K562 (cell line): ENCODE measurements at regions not wholly inside any gene's neighbourhood (a gene's known extent, or its start where the extent isn't known, plus 50 kb on each side); places are given as distances from the start of the nearest gene placed in this dataset.

ENCODE experiments used
- ATAC-seq: fragments of 200-7000 bp; cut with Tn5 transposase; 3 replicates; pipeline ENCODE4 v1.9.1; 2020; ENCODE audit warnings: moderate library complexity
- BruUV-seq: library from RNA; stranded (reverse); fragments of 400-500 nt; replicated peaks from 2 replicates; lab custom pipeline; 2021; lab: Mats Ljungman, UMichigan
- CTCF ChIA-PET: fragments of 300-600 bp; formaldehyde crosslinking; extraction: SDS; loops from one replicate; lab custom pipeline; 2021; ENCODE audit warnings: low intra/inter-chr PET ratio; lab: Yijun Ruan, JAX
- POLR2A ChIA-PET: fragments of 300-600, 350-650 bp; sonication (Branson Sonifier 250); formaldehyde crosslinking; extraction: SDS; loops from one replicate; lab custom pipeline; 2021; ENCODE audit warnings: antibody characterized with exemption, inconsistent platforms; lab: Yijun Ruan, JAX
- DNase-seq, 4 experiments: peaks; one replicate each; pipeline versions ENCODE4 v3.0.0 to v3.0.0-alpha.2; 2011 to 2018; ENCODE audit warnings: low spot score in 3 of 4, mixed read lengths in 3 of 4; ENCODE audit errors: extremely low read depth in 1 of 4
- FAIRE-seq: peaks from 2 replicates; lab custom pipeline; 2011; peaks lifted over from hg19 to GRCh38; lab: Jason Lieb, UNC
- H2AFZ ChIP-seq: 2 replicates; pipeline ENCODE4 v1.6.0; 2011; ENCODE audit warnings: low read depth, low read length, control low read depth, inconsistent platforms
- H3K27ac ChIP-seq: fragments of 200-600 bp; 3 replicates; pipeline ENCODE4 v1.8.0; 2011; ENCODE audit warnings: low read depth, mild to moderate bottlenecking, control low read depth, inconsistent platforms, low read length, moderate library complexity, mixed read lengths; ENCODE audit errors: extremely low read depth
- H3K27me3 ChIP-seq, 2 experiments: fragments of 300-600 bp in 1 of 2; 2 replicates in 1 of 2; 3 replicates in 1 of 2; pipeline versions ENCODE4 v1.6.0 to v1.8.0; 2011; ENCODE audit warnings: inconsistent platforms in 2 of 2, low read length in 2 of 2, mild to moderate bottlenecking in 1 of 2, mixed read lengths in 1 of 2, moderate library complexity in 1 of 2; ENCODE audit not compliant: control insufficient read depth in 2 of 2, insufficient read depth in 2 of 2
- H3K36me3 ChIP-seq: fragments of 300-600 bp; 3 replicates; pipeline ENCODE4 v1.8.0; 2011; ENCODE audit warnings: mild to moderate bottlenecking, low read length, inconsistent platforms; ENCODE audit not compliant: control insufficient read depth, insufficient read depth
- H3K4me1 ChIP-seq, 2 experiments: fragments of 200-600 bp in 1 of 2; replicated peaks in 1 of 2; 2 replicates in 1 of 2; 3 replicates in 1 of 2; pipeline versions ENCODE4 v1.5.1 to v1.8.0; 2011; ENCODE audit warnings: inconsistent platforms in 2 of 2, low read length in 2 of 2, mild to moderate bottlenecking in 1 of 2, mixed read lengths in 1 of 2, moderate library complexity in 1 of 2; ENCODE audit not compliant: control insufficient read depth in 2 of 2, insufficient read depth in 2 of 2
- H3K4me2 ChIP-seq: 2 replicates; pipeline ENCODE4 v1.6.1; 2011; ENCODE audit warnings: low read length, control low read depth, inconsistent platforms, mixed read lengths; ENCODE audit not compliant: insufficient read depth
- H3K4me3 ChIP-seq: fragments of 200-600 bp; sonication (generic), shearing (Covaris generic); 2 replicates; pipeline ENCODE4 v1.5.1; 2016; ENCODE audit warnings: control low read depth, inconsistent platforms
- H3K79me2 ChIP-seq: fragments of 200-600 bp; 3 replicates; pipeline ENCODE4 v1.8.0; 2011; ENCODE audit warnings: low read length, inconsistent platforms; ENCODE audit not compliant: control insufficient read depth, insufficient read depth
- H3K9ac ChIP-seq, 2 experiments: 2 replicates each; pipeline versions ENCODE4 v1.6.0 to v1.6.1; 2011; ENCODE audit warnings: low read depth in 2 of 2, low read length in 2 of 2, control low read depth in 1 of 2, inconsistent platforms in 1 of 2, mild to moderate bottlenecking in 1 of 2, mixed read lengths in 1 of 2; ENCODE audit not compliant: insufficient read depth in 1 of 2
- H3K9me1 ChIP-seq: one replicate; pipeline ENCODE4 v1.6.0; 2011; ENCODE audit warnings: inconsistent platforms, mild to moderate bottlenecking, low read length, moderate library complexity; ENCODE audit not compliant: control insufficient read depth, insufficient read depth
- H3K9me3 ChIP-seq: replicated peaks from 2 replicates; pipeline ENCODE4 v1.5.1; 2011; ENCODE audit warnings: low read depth, low read length, inconsistent platforms; ENCODE audit not compliant: control insufficient read depth, insufficient read depth
- H4K20me1 ChIP-seq: replicated peaks from 2 replicates; pipeline ENCODE4 v1.6.1; 2011; ENCODE audit warnings: low read length, inconsistent platforms, mixed read lengths; ENCODE audit not compliant: control insufficient read depth, insufficient read depth
- ARID2 ChIP-seq: fragments of 450-650 bp; IDR thresholded peaks from 2 replicates; pipeline ENCODE4 v1.6.1; 2017; ENCODE audit warnings: antibody characterized with exemption, mild to moderate bottlenecking
- BRCA1 ChIP-seq, 2 experiments: fragments of 450-650 bp in 1 of 2; sonication (generic) in 1 of 2; formaldehyde crosslinking in 1 of 2; IDR thresholded peaks; 2 replicates each; pipeline versions ENCODE4 v1.5.0 to v1.6.1; 2017 to 2020; ENCODE audit warnings: mild to moderate bottlenecking in 1 of 2, missing genetic modification reagents in 1 of 2
- ELK3 ChIP-seq: fragments of 450-650 bp; formaldehyde crosslinking; IDR thresholded peaks from 2 replicates; pipeline ENCODE4 v1.4.0; 2020; ENCODE audit warnings: mild to moderate bottlenecking
- PHB2 ChIP-seq: fragments of 450-650 bp; IDR thresholded peaks from 2 replicates; pipeline ENCODE4 v1.6.1; 2017; ENCODE audit warnings: low read depth
- RBM17 ChIP-seq: fragments of 200-400 bp; formaldehyde crosslinking; IDR thresholded peaks from 2 replicates; pipeline ENCODE4 v1.6.1; 2017; ENCODE audit warnings: low read depth, mild to moderate bottlenecking, low read length, borderline replicate concordance
- SMAD2 ChIP-seq: fragments of 150-350 bp; IDR thresholded peaks from 2 replicates; pipeline ENCODE4 v1.6.1; 2014; ENCODE audit warnings: low read depth, mild to moderate bottlenecking, low read length
- SP2 ChIP-seq: IDR thresholded peaks from 2 replicates; pipeline ENCODE4 v1.6.1; 2011; ENCODE audit warnings: mild to moderate bottlenecking, low read depth, low read length, moderate library complexity; ENCODE audit not compliant: poor library complexity, severe bottlenecking; ENCODE audit errors: extremely low read depth
- ZBTB49 ChIP-seq: sonication (generic); formaldehyde crosslinking; IDR thresholded peaks from 2 replicates; pipeline ENCODE4 v1.8.0; 2022; ENCODE audit warnings: missing genetic modification reagents, mild to moderate bottlenecking, borderline replicate concordance
- ZNF318 ChIP-seq, 2 experiments: fragments of 450-650 bp; IDR thresholded peaks; 2 replicates each; pipeline ENCODE4 v1.6.1; 2016; ENCODE audit warnings: mild to moderate bottlenecking in 2 of 2, borderline replicate concordance in 1 of 2, low read depth in 1 of 2, moderate library complexity in 1 of 2
- WGBS: fragments of 100-300 bp; shearing (Covaris generic); methylation state at CpG from one replicate; pipeline ENCODE4 v1.1.6; 2016; ENCODE audit warnings: low coverage, mixed read lengths; ENCODE audit not compliant: insufficient coverage; ENCODE audit errors: missing lambda C conversion rate; 5-methylcytosine and 5-hydroxymethylcytosine counted together
- in situ Hi-C: fragments of 300-500 bp; cut with MboI; formaldehyde crosslinking; loops from 4 replicates; pipeline ENCODE4 v1.15.0; 2018; ENCODE audit warnings: inconsistent platforms, mixed read lengths
- intact Hi-C: fragments of 100-400 bp; cut with micrococcal nuclease; formaldehyde crosslinking; loops from 2 replicates; pipeline ENCODE4 v1.14.2; 2022

GRCh38 chr3:38994251-38994650 is 57.5 kb downstream of the SCN11A start:
- no peaks in the 10 kb centered on the region for H3K79me2 ChIP-seq
- H3K9ac ChIP-seq = no peak overlapping the region; a peak in 1 of 4 replicates
- 0% methylated on average over 3 of the region's 3 CpGs for WGBS
- ATAC-seq = no peak
- no peaks in the 10 kb centered on the region; a peak in 1 of 5 replicates for H3K4me1 ChIP-seq
- DNase-seq = no peak
- no peaks in the 10 kb centered on the region for H3K9me3 ChIP-seq
- no peak overlapping the region for H2AFZ ChIP-seq
- H4K20me1 ChIP-seq = no peaks in the 10 kb centered on the region
- intact Hi-C loops (no loop called here), in situ Hi-C loops (no loop called here)
- H3K4me3 ChIP-seq = no peak overlapping the region
- no peak overlapping the region for H3K4me2 ChIP-seq
- POLR2A ChIA-PET = interaction anchor here (0.6 to 1.0 kb wide), 5 partner anchors 9 to 698 kb away, joined by 3 to 4 read pairs (median 3); no protein-coding TSS in a partner anchor
- no peak overlapping the region for H3K27ac ChIP-seq
- FAIRE-seq = no peak
- H3K27me3 ChIP-seq = peaks cover 18 to 37% of the 10 kb centered on the region in 2 experiments; a peak in 4 of 5 replicates
- H3K36me3 ChIP-seq = no peaks in the 10 kb centered on the region
- no peaks in the 10 kb centered on the region for H3K9me1 ChIP-seq
- CTCF ChIA-PET = no interaction called here
- no TSS peak for BruUV-seq
- no peak for TF ChIP-seq SP2
- no peak for TF ChIP-seq ZBTB49 (CRISPR knock-in tag)
- no peak for TF ChIP-seq BRCA1 (IDR thresholded peaks at IDR 0.05)
- no peak for TF ChIP-seq BRCA1 (CRISPR knock-in tag; IDR thresholded peaks at IDR 0.05)
- TF ChIP-seq ARID2 = no peak
- no peak for TF ChIP-seq PHB2
- TF ChIP-seq ZNF318 (IDR thresholded peaks at IDR 0.05; ENCODE audit: borderline replicate concordance in 1 of 2, low read depth in 1 of 2) = no peak
- TF ChIP-seq RBM17 = no peak
- TF ChIP-seq SMAD2 = no peak
- TF ChIP-seq ELK3 (CRISPR knock-in tag) = no peak
